ENCODE measurements at regions not wholly inside any gene's neighbourhood (a gene's known extent, or its start where the extent isn't known, plus 50 kb on each side); places are given as distances from the start of the nearest gene placed in this dataset.

DNA sequence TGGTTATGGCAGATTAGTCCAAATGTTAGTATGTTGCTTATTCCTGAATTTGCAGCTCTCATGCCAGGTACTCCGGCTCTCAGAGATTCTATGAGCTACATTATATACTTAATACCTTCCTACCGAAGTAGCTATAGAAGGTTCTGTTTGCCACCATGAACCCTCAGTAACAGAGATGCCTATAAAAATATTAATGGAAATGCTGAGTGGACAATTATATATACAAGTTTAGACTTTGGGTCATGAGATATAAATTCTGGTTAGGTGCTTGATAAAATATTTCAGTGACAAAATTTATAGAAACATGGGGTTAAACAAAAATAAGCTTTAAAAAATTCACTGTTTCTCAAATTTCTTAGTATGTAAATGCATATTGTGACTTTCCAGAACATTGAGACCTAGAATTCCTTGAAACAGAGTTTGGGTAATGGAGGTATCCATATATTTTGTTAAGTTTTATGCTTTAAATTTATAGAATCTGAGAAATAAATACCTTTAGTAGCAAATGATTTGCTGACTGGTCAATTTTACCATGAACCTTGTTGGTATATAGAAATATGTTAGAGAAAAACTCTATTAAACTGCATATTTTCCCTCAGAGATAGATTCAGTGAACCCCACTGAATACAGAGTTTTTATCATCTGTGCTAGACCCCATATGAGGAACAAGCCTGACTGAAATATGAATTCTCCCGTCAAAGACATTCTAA lies 533.5 kb downstream of the SH2D4B start:
- H3K9me3 Mint-ChIP-seq: peaks cover 5% of the 10 kb centered on the region
- ATAC-seq (replicated peaks; ENCODE audit: extremely low read depth, poor library complexity, severe bottlenecking) (no peak), DNase-seq (ENCODE audit: low spot score in 2 of 2) (no peak)
- H3K4me3 Mint-ChIP-seq: no peak overlapping the region
- no peak overlapping the region for H3K27ac Mint-ChIP-seq (ENCODE audit: low read depth)
- H3K4me1 Mint-ChIP-seq: no peaks in the 10 kb centered on the region
- no peaks in the 10 kb centered on the region for H3K27me3 Mint-ChIP-seq
- no peaks in the 10 kb centered on the region for H3K36me3 Mint-ChIP-seq (ENCODE audit: insufficient read depth)

DNA sequence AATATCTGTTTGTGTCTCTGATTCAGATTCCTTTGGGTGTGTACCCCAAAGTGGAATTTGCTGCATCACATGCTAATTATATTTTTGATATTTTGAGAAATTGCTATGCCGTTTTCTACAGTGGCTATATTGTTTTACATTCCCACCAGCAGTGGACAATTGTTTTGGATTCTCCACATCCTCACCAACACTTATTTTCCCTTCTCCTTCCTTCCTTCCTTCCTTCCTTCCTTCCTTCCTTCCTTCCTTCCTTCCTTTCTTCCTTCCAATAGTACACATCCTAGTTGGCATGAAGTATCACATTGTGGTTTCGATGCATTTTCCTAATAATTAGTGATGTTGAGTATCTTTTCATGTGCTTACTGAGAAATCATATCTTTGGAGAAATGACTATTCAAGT lies 535.5 kb downstream of the SH2D4B start:
- H3K4me1 Mint-ChIP-seq: no peaks in the 10 kb centered on the region
- ATAC-seq (replicated peaks; ENCODE audit: extremely low read depth, poor library complexity, severe bottlenecking): no peak
- peaks cover 5% of the 10 kb centered on the region for H3K9me3 Mint-ChIP-seq
- no peaks in the 10 kb centered on the region for H3K27me3 Mint-ChIP-seq
- DNase-seq (ENCODE audit: low spot score in 2 of 2): no peak
- no peak overlapping the region for H3K27ac Mint-ChIP-seq (ENCODE audit: low read depth)
- H3K36me3 Mint-ChIP-seq (ENCODE audit: insufficient read depth): no peaks in the 10 kb centered on the region
- H3K4me3 Mint-ChIP-seq: no peak overlapping the region

DNA sequence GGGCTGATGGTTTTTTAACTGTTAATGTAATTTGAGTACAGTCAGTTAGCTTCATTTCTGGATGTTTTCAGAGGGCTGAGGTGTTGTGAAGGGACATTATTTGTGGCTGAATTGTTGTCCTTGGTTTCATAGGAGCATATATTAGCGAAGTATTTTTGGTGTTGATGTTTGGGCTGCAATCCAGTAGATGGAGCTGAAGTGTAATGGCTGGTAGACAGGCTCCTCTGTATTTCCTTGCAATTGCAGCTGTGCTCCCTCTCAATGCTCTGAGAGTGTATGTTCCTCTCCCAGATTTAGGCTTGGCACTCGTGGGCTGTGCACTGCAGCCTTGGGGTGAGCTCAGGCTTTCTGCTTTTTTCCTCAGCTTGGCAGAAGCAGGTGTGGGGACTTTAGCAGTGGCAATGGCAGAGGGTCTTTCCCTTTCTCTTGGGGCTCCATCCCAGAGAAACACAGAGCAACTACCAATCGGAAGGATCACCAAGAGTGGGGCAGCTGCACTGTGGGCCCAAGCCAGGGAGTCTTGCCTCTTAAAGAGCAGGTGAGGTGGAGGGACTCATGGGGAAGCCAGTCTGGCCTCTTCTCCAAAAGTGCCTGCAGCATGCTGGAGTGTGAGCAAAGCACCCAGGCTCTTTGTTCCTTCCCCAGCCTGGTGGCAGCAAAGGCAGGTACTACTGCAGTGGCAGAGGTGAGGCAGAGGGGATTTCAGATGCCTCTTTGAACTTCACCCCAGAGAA lies 544.4 kb downstream of the SH2D4B start:
- Mint-ChIP-seq H3K9me3 (peaks cover 11% of the 10 kb centered on the region), H3K27ac (ENCODE audit: low read depth) (no peak overlapping the region), H3K4me3 (no peak overlapping the region), H3K36me3 (ENCODE audit: insufficient read depth) (no peaks in the 10 kb centered on the region), H3K27me3 (no peaks in the 10 kb centered on the region), H3K4me1 (no peaks in the 10 kb centered on the region)
- no peak for ATAC-seq (replicated peaks; ENCODE audit: extremely low read depth, poor library complexity, severe bottlenecking)
- DNase-seq (ENCODE audit: low spot score in 2 of 2): no peak

DNA sequence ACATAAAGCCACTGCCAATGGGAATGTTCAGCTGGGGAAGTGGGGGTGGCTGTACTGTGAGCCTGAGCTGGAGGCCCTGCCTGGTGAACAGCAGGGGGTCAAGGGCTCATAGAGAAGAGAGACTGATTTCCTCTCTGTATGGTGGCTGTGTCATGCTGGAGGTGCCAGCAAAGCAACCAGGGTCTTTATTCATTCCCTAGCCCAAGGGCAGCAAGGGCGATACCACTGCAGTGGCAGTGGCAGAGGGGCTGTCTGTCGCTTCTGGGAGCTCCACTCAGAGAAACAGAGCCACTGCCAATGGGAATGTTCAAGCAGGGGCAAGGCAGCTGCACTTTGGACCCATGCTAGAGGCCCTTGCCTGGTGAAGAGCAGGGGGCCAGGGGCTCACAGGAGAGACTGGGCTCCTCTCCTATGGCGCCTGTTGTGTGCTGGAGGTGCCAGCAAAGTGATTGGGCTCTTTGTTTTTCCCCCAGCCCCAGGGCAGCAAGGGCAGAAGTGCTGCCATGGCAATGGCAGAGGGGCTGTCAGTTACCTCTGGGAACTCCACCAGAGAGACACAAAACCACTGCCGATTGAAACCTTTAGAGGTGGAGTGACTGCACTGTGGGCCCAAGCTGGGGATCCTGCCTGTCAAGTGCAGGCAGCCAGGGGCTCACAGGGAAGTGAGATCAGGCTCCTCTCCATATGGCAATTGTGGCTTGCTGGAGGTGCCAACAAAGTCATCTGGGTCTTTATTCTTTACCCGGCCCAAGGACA lies 545.1 kb downstream of the SH2D4B start:
- peaks cover 13% of the 10 kb centered on the region for H3K9me3 Mint-ChIP-seq
- DNase-seq (ENCODE audit: low spot score in 2 of 2) (no peak), ATAC-seq (replicated peaks; ENCODE audit: extremely low read depth, poor library complexity, severe bottlenecking) (no peak)
- no peaks in the 10 kb centered on the region for H3K36me3 Mint-ChIP-seq (ENCODE audit: insufficient read depth)
- no peaks in the 10 kb centered on the region for H3K27me3 Mint-ChIP-seq
- H3K4me3 Mint-ChIP-seq: no peak overlapping the region
- no peaks in the 10 kb centered on the region for H3K4me1 Mint-ChIP-seq
- no peak overlapping the region for H3K27ac Mint-ChIP-seq (ENCODE audit: low read depth)

DNA sequence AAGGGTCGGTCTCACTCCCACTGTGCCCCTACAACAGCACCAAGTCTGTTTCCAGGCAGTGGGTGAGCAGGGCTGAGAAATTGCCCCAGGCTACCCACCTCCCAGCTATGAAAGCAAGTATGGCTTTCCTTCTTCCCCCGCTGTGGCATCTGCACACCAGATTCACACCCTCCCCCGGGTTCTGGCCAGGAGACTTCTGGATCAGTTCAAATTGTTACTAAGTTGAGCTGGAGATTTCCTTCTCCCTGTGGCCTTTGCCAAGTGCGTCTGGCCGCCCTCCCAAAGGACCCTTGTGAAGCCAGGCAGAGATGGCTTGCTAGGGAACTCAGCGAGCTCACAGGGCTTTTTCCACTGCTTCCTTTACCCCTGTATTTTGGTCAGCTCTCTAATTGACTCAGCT lies 555.4 kb downstream of the SH2D4B start:
- H3K27ac Mint-ChIP-seq (ENCODE audit: low read depth): no peak overlapping the region
- DNase-seq (ENCODE audit: low spot score in 2 of 2): no peak
- no peaks in the 10 kb centered on the region for H3K4me1 Mint-ChIP-seq
- H3K9me3 Mint-ChIP-seq: peaks cover 39% of the 10 kb centered on the region
- ATAC-seq (replicated peaks; ENCODE audit: extremely low read depth, poor library complexity, severe bottlenecking): no peak
- H3K36me3 Mint-ChIP-seq (ENCODE audit: insufficient read depth): no peaks in the 10 kb centered on the region
- no peaks in the 10 kb centered on the region for H3K27me3 Mint-ChIP-seq
- H3K4me3 Mint-ChIP-seq: no peak overlapping the region

DNA sequence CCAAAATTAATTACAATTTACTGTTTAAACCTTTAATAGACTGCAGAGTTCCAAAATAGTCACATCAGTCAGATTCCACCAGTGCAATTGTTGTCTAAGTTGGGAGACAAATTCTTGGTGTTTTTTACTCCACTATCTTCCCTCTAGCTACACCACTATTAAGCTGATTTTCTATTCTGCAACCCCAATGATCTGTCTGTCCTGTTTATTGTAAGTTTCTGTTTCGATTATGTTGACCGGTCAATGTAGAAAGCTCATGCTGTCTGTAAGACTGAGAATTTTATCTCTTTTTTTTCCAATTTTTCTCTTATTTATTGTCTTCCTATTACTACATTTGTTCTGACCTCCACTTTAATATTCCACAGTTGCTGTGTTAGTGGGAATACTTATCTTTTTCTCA lies 557.5 kb downstream of the SH2D4B start:
- Mint-ChIP-seq H3K9me3 (peaks cover 26% of the 10 kb centered on the region), H3K36me3 (ENCODE audit: insufficient read depth) (no peaks in the 10 kb centered on the region), H3K27ac (ENCODE audit: low read depth) (no peak overlapping the region), H3K4me3 (no peak overlapping the region), H3K27me3 (no peaks in the 10 kb centered on the region), H3K4me1 (no peaks in the 10 kb centered on the region)
- no peak for ATAC-seq (replicated peaks; ENCODE audit: extremely low read depth, poor library complexity, severe bottlenecking)
- DNase-seq (ENCODE audit: low spot score in 2 of 2): no peak

DNA sequence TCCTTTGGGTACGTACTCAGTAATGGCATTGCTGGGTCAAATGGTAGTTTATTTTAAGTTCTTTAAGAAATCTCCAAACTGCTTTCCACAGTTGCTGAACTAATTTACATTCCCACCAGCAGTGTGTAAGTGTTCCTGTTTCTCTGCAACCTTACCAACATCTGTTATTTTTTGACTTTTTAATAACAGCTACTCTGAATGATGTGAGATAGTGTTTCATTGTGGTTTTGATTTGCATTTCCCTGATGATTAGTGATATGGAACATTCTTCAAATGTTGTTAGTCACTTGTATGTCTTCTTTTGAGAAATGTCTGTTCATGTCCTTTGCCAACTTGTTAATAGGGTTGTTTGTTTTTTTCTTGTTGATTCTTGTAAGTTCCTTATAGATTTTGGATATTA lies 558.9 kb downstream of the SH2D4B start:
- no peaks in the 10 kb centered on the region for H3K4me1 Mint-ChIP-seq

DNA sequence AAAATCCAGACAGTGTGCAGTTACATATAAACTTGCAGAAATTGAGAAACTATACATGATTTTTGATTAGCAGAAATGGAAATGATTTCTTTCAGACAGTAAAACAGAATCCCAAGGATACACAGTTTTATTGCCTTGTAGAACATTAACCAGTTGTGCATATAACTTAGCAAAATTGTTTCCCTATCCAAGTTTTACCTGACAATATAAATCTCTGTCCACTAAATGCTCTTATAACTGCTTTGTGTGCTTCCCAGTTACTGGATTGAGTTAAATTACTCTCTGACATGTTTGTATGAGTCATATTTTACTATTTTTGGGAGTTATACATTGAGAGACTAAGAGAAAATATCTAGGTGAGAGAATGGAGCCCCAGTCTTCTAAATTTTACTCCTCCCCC lies 563.4 kb downstream of the SH2D4B start:
- DNase-seq (ENCODE audit: low spot score in 2 of 2) (no peak), ATAC-seq (replicated peaks; ENCODE audit: extremely low read depth, poor library complexity, severe bottlenecking) (no peak)
- Mint-ChIP-seq H3K4me3 (no peak overlapping the region), H3K9me3 (peaks cover 5% of the 10 kb centered on the region), H3K36me3 (ENCODE audit: insufficient read depth) (no peaks in the 10 kb centered on the region), H3K4me1 (no peaks in the 10 kb centered on the region), H3K27ac (ENCODE audit: low read depth) (no peak overlapping the region), H3K27me3 (no peaks in the 10 kb centered on the region)

More for the DNA sequence above, 558.9 kb downstream of the SH2D4B start:
- Mint-ChIP-seq H3K27ac (ENCODE audit: low read depth) (no peak overlapping the region), H3K4me3 (no peak overlapping the region), H3K36me3 (ENCODE audit: insufficient read depth) (no peaks in the 10 kb centered on the region), H3K27me3 (no peaks in the 10 kb centered on the region), H3K9me3 (peaks cover 23% of the 10 kb centered on the region)
- no peak for DNase-seq (ENCODE audit: low spot score in 2 of 2)
- ATAC-seq (replicated peaks; ENCODE audit: extremely low read depth, poor library complexity, severe bottlenecking): no peak

DNA sequence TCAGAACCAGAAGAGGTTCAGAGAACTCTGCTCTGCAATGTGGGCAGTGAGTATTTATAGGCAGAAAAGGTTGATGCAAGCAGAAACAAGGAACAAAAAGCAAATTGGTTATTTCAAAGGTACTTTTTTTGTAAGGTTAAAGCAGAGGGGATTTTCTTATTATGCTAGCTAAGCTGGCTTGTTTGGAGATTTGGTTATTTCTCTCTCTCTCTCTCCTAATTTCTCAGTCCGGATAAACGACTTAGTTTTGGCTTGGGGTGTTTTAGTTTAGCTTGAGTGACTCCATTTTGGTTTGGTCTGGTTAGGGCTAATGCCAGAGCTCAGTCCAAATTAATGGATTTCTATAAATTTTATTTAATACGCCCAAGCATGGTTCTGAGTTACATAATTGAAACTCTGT lies 566.8 kb downstream of the SH2D4B start:
- H3K4me3 Mint-ChIP-seq: no peak overlapping the region
- no peaks in the 10 kb centered on the region for H3K36me3 Mint-ChIP-seq (ENCODE audit: insufficient read depth)
- no peaks in the 10 kb centered on the region for H3K4me1 Mint-ChIP-seq
- H3K27me3 Mint-ChIP-seq: no peaks in the 10 kb centered on the region
- peaks cover 11% of the 10 kb centered on the region for H3K9me3 Mint-ChIP-seq
- DNase-seq (ENCODE audit: low spot score in 2 of 2): no peak
- H3K27ac Mint-ChIP-seq (ENCODE audit: low read depth): no peak overlapping the region
- ATAC-seq (replicated peaks; ENCODE audit: extremely low read depth, poor library complexity, severe bottlenecking): no peak

DNA sequence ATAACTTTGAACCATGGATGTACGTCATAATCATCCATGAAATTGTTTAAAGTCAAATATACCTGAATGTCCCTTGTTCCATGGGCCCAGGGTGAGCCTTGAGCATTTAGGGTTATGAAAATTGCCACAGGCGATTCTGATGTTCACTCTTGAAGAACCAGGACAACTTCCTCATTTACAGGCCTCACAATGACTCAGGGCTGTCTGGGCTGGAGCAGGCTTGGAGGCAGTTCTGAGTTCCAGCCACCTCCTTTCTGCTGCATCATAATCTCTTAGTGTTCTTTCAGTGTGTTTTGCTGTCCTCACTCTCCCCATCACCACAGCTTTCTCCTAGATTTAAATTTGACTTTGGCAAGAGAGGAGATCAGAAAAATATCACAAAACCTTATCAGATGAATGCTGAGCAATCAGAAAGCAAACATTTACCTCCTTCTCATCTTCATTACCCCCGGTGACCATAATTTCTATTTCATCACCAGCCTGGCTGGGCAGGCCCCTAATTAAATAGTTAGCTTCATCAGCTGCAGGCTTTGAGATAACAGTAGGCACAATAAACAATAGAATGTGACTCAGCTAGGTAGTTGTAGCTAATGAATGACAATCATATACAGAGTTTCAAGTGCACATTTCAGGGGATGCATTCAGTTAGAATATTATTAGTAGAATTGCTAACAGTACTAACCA lies 571.0 kb downstream of the SH2D4B start:
- ATAC-seq (replicated peaks; ENCODE audit: extremely low read depth, poor library complexity, severe bottlenecking) (no peak), DNase-seq (ENCODE audit: low spot score in 2 of 2) (no peak)
- Mint-ChIP-seq H3K27ac (ENCODE audit: low read depth) (no peak overlapping the region), H3K9me3 (peaks cover 12% of the 10 kb centered on the region), H3K4me1 (no peaks in the 10 kb centered on the region), H3K36me3 (ENCODE audit: insufficient read depth) (no peaks in the 10 kb centered on the region), H3K4me3 (no peak overlapping the region), H3K27me3 (no peaks in the 10 kb centered on the region)

DNA sequence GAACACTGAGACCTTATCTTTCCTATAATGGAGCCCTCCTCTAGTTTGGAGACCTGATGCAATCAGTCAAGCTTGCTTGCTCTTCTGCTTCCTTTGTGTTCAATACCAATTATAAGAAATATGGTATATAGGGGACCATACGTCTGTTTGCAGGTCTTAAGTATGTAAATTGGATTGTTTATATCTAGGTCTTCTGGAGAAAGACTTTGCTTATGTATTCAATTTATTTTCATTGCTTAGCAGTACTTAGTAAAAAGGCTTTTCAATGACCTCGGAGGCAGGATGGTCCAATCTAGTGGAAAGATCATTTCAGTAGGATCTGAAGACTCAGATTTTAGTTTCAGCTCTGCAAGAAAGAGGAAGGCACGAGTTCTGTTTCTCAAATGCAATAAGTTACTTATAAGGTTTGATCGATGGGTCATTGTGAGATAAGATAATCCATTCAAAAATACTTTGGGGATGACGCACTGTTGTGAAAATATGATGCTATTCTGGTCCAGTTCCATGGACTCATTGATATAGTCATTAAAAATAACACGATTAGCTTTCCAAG lies 571.6 kb downstream of the SH2D4B start:
- DNase-seq (ENCODE audit: low spot score in 2 of 2) (no peak), ATAC-seq (replicated peaks; ENCODE audit: extremely low read depth, poor library complexity, severe bottlenecking) (no peak)
- no peak overlapping the region for H3K27ac Mint-ChIP-seq (ENCODE audit: low read depth)
- no peaks in the 10 kb centered on the region for H3K36me3 Mint-ChIP-seq (ENCODE audit: insufficient read depth)
- no peak overlapping the region for H3K4me3 Mint-ChIP-seq
- H3K27me3 Mint-ChIP-seq: no peaks in the 10 kb centered on the region
- no peaks in the 10 kb centered on the region for H3K4me1 Mint-ChIP-seq
- peaks cover 12% of the 10 kb centered on the region for H3K9me3 Mint-ChIP-seq

DNA sequence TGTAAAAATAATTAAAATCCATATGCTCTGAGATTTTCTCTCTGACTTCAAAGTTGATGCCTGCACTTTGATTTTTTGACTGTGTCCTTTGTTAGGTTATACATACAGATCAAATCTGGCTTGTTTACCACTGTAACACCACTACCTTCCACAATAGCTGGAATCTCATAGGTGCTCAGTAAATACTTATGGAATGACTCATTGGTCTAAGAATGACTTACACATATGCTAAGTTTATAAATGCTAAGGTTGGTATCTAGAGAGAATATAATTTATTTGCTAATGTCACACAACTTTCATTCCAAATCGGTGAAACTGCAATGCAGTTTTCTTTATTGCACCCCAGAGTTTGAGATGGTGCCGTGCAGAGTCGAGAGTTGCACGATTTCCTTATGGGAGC lies 578.5 kb downstream of the SH2D4B start:
- H3K27ac Mint-ChIP-seq (ENCODE audit: low read depth): no peak overlapping the region
- ATAC-seq (replicated peaks; ENCODE audit: extremely low read depth, poor library complexity, severe bottlenecking): no peak
- no peak for DNase-seq (ENCODE audit: low spot score in 2 of 2)
- H3K4me3 Mint-ChIP-seq: no peak overlapping the region
- no peaks in the 10 kb centered on the region for H3K36me3 Mint-ChIP-seq (ENCODE audit: insufficient read depth)
- H3K4me1 Mint-ChIP-seq: no peaks in the 10 kb centered on the region
- peaks cover 5% of the 10 kb centered on the region for H3K9me3 Mint-ChIP-seq
- no peaks in the 10 kb centered on the region for H3K27me3 Mint-ChIP-seq

All from central memory CD8-positive, alpha-beta T cell (primary cell).